Fibroblast of skin of right biceps (primary cell): ENCODE measurements at regions not wholly inside any gene's neighbourhood (a gene's known extent, or its start where the extent isn't known, plus 50 kb on each side); places are given as distances from the start of the nearest gene placed in this dataset.
"Not testable (repeated sequence)": the region's sequence is repeated elsewhere in the genome, so short reads cannot be mapped to it uniquely, and the experiment has no call there.

Source experiments
- DNase-seq: peaks from one replicate; pipeline ENCODE4 v3.0.0-alpha.2; 2013

GRCh38 chr2:53536583-53537361 lies 230.8 kb upstream of the CHAC2 start:
- no peak for DNase-seq

GRCh38 chr2:53535234-53535840 lies 232.3 kb upstream of the CHAC2 start:
- no peak for DNase-seq

- DNase-seq: no peak
Observed at GRCh38 chr2:53530126-53530525, 237.5 kb upstream of the CHAC2 start.

GRCh38 chr2:53527056-53527455 lies 240.5 kb upstream of the CHAC2 start:
- DNase-seq: no peak

- DNase-seq: no peak
Observed at GRCh38 chr2:53519918-53520841, 247.4 kb upstream of the CHAC2 start.

GRCh38 chr2:53517406-53517805 lies 250.2 kb upstream of the CHAC2 start:
- no peak for DNase-seq

DNA sequence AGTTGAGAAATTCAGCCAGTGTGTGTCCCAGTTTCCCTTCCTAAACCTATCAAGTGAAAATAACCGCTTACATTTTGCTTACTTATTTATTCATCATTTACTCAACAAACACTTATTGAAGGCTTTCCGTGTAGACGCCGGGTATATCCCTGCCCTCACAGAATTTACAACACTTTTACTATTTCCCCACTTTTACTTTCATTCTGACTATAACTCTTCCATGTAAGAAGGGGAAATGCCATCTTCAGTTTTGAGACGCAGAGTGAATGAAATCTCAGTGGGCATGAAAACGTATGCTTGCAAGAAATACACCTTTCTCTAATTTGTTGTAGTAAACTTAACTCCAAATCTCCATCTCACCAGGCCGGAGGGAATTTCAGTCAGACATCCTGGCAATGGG lies 251.0 kb upstream of the CHAC2 start:
- no peak for DNase-seq

- peak; percentile 4 for DNase-seq
Observed at GRCh38 chr2:53515435-53516332, 251.9 kb upstream of the CHAC2 start.

- DNase-seq: no peak
Observed at GRCh38 chr2:53513167-53513666, 254.4 kb upstream of the CHAC2 start.

DNA sequence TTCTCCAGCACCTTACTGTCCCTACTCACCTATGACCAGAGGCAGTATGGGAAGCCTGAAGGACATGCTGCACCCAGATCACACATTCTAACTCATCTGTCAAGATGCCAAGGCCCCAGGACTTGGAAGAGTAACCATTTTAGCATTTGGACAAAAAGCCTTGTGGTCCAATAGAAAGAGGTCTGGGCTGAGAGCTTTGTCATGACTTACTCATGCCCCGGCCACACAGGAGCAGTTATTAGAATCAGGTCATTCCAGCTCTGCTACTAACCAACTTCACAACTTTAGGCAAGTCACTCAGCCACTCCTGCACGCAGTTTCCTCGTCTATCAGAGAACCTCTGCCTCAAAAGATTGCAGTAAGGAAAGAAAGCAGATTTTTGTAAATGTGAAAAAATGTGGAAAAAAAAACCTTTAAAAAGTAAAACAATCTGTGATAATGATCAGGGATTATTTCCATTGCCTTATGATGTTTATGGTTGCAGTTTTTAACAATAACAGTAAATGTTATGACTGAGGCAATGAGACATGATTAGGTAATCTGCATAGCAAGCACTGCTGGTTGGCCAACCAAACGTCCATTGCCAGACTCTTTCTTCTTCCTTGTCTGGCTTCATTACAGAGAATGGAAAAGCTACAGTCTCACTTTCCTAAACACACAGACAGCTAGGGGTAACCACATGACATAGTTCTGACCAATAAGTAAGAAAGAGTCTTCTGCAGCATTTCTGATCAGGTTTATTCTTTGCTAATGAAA lies 255.4 kb upstream of the CHAC2 start:
- peak; percentile 23 for DNase-seq

GRCh38 chr2:53511549-53511948 lies 256.1 kb upstream of the CHAC2 start:
- DNase-seq: no peak

GRCh38 chr2:53510401-53510800 lies 257.2 kb upstream of the CHAC2 start:
- DNase-seq: no peak

DNA sequence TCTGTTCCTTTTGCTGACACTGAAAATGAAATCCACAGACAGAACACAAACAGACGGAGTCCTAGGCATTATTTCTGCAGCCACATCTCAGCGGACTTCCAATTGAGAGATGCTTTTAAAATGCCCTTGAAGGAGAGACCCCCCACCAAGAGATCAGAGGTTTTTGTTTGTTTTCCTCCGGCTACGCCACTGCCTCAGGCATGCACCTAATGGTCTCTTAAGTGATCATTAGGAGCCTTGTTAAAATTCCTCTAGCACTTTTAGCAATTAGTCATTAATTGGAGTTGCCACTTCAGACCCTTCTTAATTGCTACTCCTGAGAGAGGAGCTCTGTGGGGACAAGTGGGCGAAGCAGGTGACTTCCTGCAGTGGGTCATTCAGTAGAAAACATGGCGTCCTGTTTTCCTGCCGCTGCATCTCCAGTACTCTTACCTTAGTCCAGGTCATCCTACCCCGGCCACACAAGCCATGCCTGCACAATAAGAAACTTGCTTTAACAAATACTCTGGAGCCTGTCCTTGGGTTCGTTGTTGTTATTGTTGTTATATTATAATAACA lies 257.7 kb upstream of the CHAC2 start:
- no peak for DNase-seq

- DNase-seq: no peak
Observed at GRCh38 chr2:53508667-53509066, 258.9 kb upstream of the CHAC2 start.

DNA sequence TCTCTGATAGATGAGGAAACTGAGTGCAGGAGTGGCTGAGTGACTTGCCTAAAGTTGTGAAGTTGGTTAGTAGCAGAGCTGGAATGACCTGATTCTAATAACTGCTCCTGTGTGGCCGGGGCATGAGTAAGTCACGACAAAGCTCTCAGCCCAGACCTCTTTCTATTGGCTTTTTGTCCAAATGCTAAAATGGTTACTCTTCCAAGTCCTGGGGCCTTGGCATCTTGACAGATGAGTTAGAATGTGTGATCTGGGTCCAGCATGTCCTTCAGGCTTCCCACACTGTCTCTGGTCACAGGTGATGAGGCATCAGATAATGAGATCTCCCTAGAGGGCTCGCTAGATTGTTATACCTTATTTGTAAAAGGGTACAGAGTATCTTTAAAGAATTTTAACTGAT lies 260.5 kb upstream of the CHAC2 start:
- not testable (repeated sequence) for DNase-seq

DNA sequence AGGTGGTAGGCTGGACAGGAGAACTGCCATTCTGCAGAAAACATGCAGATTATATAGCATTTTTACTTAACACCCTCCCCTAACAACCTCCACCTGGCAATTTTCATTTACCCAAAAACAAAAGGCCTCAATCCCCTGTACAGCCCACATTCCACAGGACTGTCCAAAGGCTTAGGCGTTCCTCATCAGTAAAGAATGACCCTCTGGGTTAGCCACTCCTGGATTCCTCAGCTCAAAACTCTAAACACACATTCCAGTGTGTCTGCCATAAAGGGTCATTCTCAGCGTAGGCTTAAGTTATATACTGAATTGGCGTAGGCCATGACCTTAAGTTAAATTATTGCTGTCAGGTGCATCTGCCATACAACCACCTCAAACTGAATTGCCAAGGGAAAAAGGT lies 261.8 kb upstream of the CHAC2 start:
- no peak for DNase-seq

DNA sequence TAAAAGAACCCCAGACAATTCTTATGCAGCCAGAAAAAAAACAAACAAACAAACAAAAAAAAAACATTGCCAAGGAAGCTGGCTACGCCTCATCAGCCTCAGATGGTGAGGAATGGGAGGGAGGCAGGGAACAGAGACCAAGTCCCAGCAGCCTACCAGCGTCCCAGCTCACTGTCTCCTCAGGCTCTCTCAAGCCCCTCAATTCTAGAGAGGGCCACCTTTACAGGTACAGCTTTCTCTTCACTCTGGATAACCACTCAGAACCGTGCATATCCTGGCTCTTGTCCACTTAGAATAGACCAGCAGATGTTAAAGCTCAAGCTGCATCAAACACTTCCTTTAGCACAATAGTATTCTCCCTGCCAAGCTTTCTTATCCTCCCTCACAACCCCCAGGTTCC lies 263.1 kb upstream of the CHAC2 start:
- DNase-seq: no peak

GRCh38 chr2:53500181-53500580 lies 267.4 kb upstream of the CHAC2 start:
- DNase-seq: no peak

DNA sequence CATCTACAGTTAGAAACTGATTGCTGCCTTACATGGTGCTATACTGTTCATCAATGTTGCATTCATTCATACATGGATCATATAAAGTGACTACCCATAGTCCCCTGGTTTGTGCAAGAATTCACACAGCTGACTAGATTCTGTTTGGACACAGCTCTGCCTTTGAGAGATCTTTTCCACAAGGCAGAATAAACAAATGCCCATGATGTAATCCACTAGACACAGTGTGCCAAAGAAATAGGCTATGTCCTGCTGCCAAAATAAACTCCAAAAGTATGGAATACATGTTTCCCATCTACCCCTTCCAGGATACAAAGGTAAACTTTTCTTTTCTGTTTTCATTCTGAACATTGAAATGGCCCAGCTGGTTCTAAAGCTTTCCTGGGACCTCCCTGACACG lies 269.4 kb upstream of the CHAC2 start:
- DNase-seq: peak; percentile 21

- no peak for DNase-seq
Observed at GRCh38 chr2:53497020-53497419, 270.6 kb upstream of the CHAC2 start.

- no peak for DNase-seq
Observed at GRCh38 chr2:53493210-53493609, 274.4 kb upstream of the CHAC2 start.
